Neural cell (in vitro differentiated cells): ENCODE measurements at regions not wholly inside any gene's neighbourhood (a gene's known extent, or its start where the extent isn't known, plus 50 kb on each side); places are given as distances from the start of the nearest gene placed in this dataset.

ENCODE experiments used
- H2AFZ ChIP-seq: fragments of 200-600, 300-800 bp; sonication (generic), shearing (Covaris generic); 2 replicates; pipeline ENCODE4 v1.6.0; 2014; ENCODE audit warnings: low read depth, mild to moderate bottlenecking, antibody characterized with exemption, low read length, moderate library complexity
- H3F3A ChIP-seq: fragments of 200-600 bp; shearing (Covaris generic); 2 replicates; pipeline ENCODE4 v1.6.1; 2016; ENCODE audit warnings: mild to moderate bottlenecking, moderate library complexity, mixed read lengths, antibody characterized with exemption, low read length; ENCODE audit not compliant: insufficient read depth, poor library complexity, severe bottlenecking
- H3K27ac ChIP-seq: fragments of 200-600, 300-800 bp; sonication (generic), shearing (Covaris generic); 2 replicates; pipeline ENCODE4 v1.5.1; 2014; ENCODE audit warnings: mild to moderate bottlenecking, low read length, moderate library complexity
- H3K27me3 ChIP-seq: fragments of 300-800, 200-600 bp; sonication (generic), shearing (Covaris generic); 2 replicates; pipeline ENCODE4 v1.6.0; 2014; ENCODE audit warnings: mild to moderate bottlenecking, low read depth, low read length, moderate library complexity; ENCODE audit not compliant: insufficient read depth
- H3K36me3 ChIP-seq: fragments of 300-800, 200-600 bp; sonication (generic), shearing (Covaris generic); 2 replicates; pipeline ENCODE4 v1.5.1; 2014; ENCODE audit warnings: mild to moderate bottlenecking, antibody characterized with exemption, low read length, moderate library complexity; ENCODE audit not compliant: insufficient read depth
- H3K4me2 ChIP-seq: fragments of 300-800, 200-600 bp; sonication (generic), shearing (Covaris generic); 2 replicates; pipeline ENCODE4 v1.6.0; 2014; ENCODE audit warnings: mild to moderate bottlenecking, low read length
- H3K4me3 ChIP-seq: fragments of 300-800, 200-600 bp; sonication (generic), shearing (Covaris generic); 2 replicates; pipeline ENCODE4 v1.5.1; 2014; ENCODE audit warnings: mild to moderate bottlenecking, low read length, moderate library complexity
- H3K79me2 ChIP-seq: fragments of 200-600 bp; shearing (Covaris generic); replicated peaks from 2 replicates; pipeline ENCODE4 v1.6.0; 2014; ENCODE audit warnings: mild to moderate bottlenecking, low read length, moderate library complexity; ENCODE audit not compliant: insufficient read depth
- H3K9ac ChIP-seq: fragments of 300-800, 200-600 bp; sonication (generic), shearing (Covaris generic); 2 replicates; pipeline ENCODE4 v1.6.1; 2016; ENCODE audit warnings: mild to moderate bottlenecking, low read length, mixed read lengths
- H3K9me2 ChIP-seq: fragments of 200-600 bp; shearing (Covaris generic); 2 replicates; pipeline ENCODE4 v1.6.1; 2016; ENCODE audit warnings: mild to moderate bottlenecking, low read length, mixed read lengths; ENCODE audit not compliant: insufficient read depth
- H3K9me3 ChIP-seq: fragments of 200-600, 300-800 bp; sonication (generic), shearing (Covaris generic); 2 replicates; pipeline ENCODE4 v1.6.1; 2016; ENCODE audit warnings: mild to moderate bottlenecking, mixed run types, low read length, moderate library complexity, mixed read lengths
- H4K20me1 ChIP-seq: fragments of 200-600 bp; shearing (Covaris generic); 2 replicates; pipeline ENCODE4 v1.6.1; 2016; ENCODE audit warnings: mild to moderate bottlenecking, mixed run types; ENCODE audit not compliant: insufficient read depth
- CTCF ChIP-seq: fragments of 450-650 bp; IDR thresholded peaks from 2 replicates; pipeline ENCODE4 v1.5.1; 2014; ENCODE audit warnings: antibody characterized with exemption, mild to moderate bottlenecking, moderate library complexity; ENCODE audit not compliant: poor library complexity, severe bottlenecking
- EP300 ChIP-seq: fragments of 450-650 bp; conservative IDR thresholded peaks from 2 replicates; pipeline ENCODE4 v1.6.1; 2014; ENCODE audit warnings: antibody characterized with exemption, mild to moderate bottlenecking, moderate library complexity; ENCODE audit not compliant: poor library complexity, severe bottlenecking
- EZH2 ChIP-seq: fragments of 200-600, 300-800 bp; shearing (Covaris generic), sonication (generic); IDR thresholded peaks from 2 replicates; pipeline ENCODE4 v1.6.1; 2014; ENCODE audit warnings: antibody characterized with exemption, low read length, borderline replicate concordance, mild to moderate bottlenecking; ENCODE audit not compliant: insufficient read depth, poor library complexity, severe bottlenecking
- MXI1 ChIP-seq: fragments of 450-650 bp; conservative IDR thresholded peaks from 2 replicates; pipeline ENCODE4 v1.6.1; 2014; ENCODE audit warnings: antibody characterized with exemption, mild to moderate bottlenecking; ENCODE audit not compliant: poor library complexity, severe bottlenecking
- RAD21 ChIP-seq: fragments of 450-650 bp; conservative IDR thresholded peaks from 2 replicates; pipeline ENCODE4 v1.6.1; 2014; ENCODE audit warnings: antibody characterized with exemption, mild to moderate bottlenecking, moderate library complexity
- REST ChIP-seq: IDR thresholded peaks from 2 replicates; pipeline ENCODE4 v1.6.1; 2012; ENCODE audit warnings: borderline replicate concordance
- TAF1 ChIP-seq: IDR thresholded peaks from 2 replicates; pipeline ENCODE4 v1.6.1; 2012; ENCODE audit warnings: low read depth

GRCh38 chr9:109907810-109908458 is 127.9 kb downstream of the PALM2AKAP2 start:
- H3F3A ChIP-seq: no peaks in the 10 kb centered on the region
- H3K27me3 ChIP-seq: no peaks in the 10 kb centered on the region
- no peak overlapping the region for H3K27ac ChIP-seq
- no peak overlapping the region for H3K4me3 ChIP-seq
- no peak overlapping the region for H3K9ac ChIP-seq
- no peak overlapping the region for H3K4me2 ChIP-seq
- H3K79me2 ChIP-seq: no peaks in the 10 kb centered on the region
- H3K36me3 ChIP-seq: no peaks in the 10 kb centered on the region
- H3K9me2 ChIP-seq: no peaks in the 10 kb centered on the region
- H4K20me1 ChIP-seq: no peaks in the 10 kb centered on the region
- H2AFZ ChIP-seq: no peak overlapping the region
- H3K9me3 ChIP-seq: no peaks in the 10 kb centered on the region
- no peak for TF ChIP-seq CTCF

GRCh38 chr9:109908459-109909390 is 128.7 kb downstream of the PALM2AKAP2 start:
- Histone ChIP-seq H2AFZ (no peak overlapping the region), H3K79me2 (no peaks in the 10 kb centered on the region), H3K4me3 (no peak overlapping the region), H3K27ac (no peak overlapping the region), H3K36me3 (no peaks in the 10 kb centered on the region), H3K9ac (no peak overlapping the region), H3K27me3 (no peaks in the 10 kb centered on the region), H3K9me2 (no peaks in the 10 kb centered on the region), H3K4me2 (no peak overlapping the region), H3K9me3 (no peaks in the 10 kb centered on the region), H4K20me1 (no peaks in the 10 kb centered on the region), H3F3A (no peaks in the 10 kb centered on the region)
- TF ChIP-seq REST (no peak), RAD21 (no peak), CTCF (no peak), TAF1 (no peak), EZH2 (no peak), MXI1 (no peak), EP300 (no peak)
